ENCODE measurements at regions not wholly inside any gene's neighbourhood (a gene's known extent, or its start where the extent isn't known, plus 50 kb on each side); places are given as distances from the start of the nearest gene placed in this dataset.

DNA sequence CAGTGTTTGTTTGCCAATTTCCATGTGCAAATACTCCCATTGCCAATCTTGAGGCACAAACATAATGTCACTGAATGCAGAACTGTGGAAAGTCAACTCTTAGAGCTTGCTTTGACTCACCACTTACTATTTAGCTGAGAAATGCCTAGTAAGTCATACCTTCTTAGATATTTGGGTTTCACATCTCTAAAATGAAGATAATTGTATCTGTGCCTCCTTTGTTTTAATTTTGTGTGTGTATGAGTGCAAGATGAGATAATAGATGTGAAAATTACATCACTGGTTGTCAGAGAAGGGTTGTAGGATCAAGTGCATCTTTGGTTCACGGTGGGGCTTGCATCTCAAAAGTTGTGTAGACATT, 407.5 kb downstream of the INHBA start:
- Histone ChIP-seq H4K20me1 (ENCODE audit: insufficient read depth, low read length) (no peaks in the 10 kb centered on the region), H3K27ac (ENCODE audit: low read depth in 1 of 2, low read length in 2 of 2) (no peak overlapping the region), H2AFZ (ENCODE audit: insufficient read depth, low read depth, low read length, poor library complexity, severe bottlenecking) (no peak overlapping the region), H3K4me1 (ENCODE audit: control insufficient read depth in 1 of 2, insufficient read depth in 2 of 2, low read length in 2 of 2) (no peaks in the 10 kb centered on the region), H3K27me3 (ENCODE audit: control insufficient read depth in 2 of 2, insufficient read depth in 2 of 2, low read length in 2 of 2) (no peaks in the 10 kb centered on the region), H3K9ac (ENCODE audit: insufficient read depth, low read length, poor library complexity, severe bottlenecking) (no peak overlapping the region), H3K36me3 (replicated peaks in 1 of 2; ENCODE audit: control insufficient read depth in 1 of 2, insufficient read depth in 2 of 2, low read length in 2 of 2) (no peaks in the 10 kb centered on the region), H3K4me3 (replicated peaks in 1 of 3; ENCODE audit: low read depth in 2 of 3, low read length in 3 of 3) (no peak overlapping the region), H3K79me2 (ENCODE audit: insufficient read depth, low read length) (no peaks in the 10 kb centered on the region), H3K9me3 (replicated peaks in 1 of 2; ENCODE audit: control insufficient read depth in 1 of 2, insufficient read depth in 1 of 2, low read length in 2 of 2) (no peaks in the 10 kb centered on the region), H3K4me2 (replicated peaks; ENCODE audit: extremely low read depth, low read length, poor library complexity, severe bottlenecking) (no peak overlapping the region)
- Mint-ChIP-seq H3K4me3 (no peak overlapping the region), H3K9me3 (peaks cover 0 to 6% (median 1%) of the 10 kb centered on the region in 7 donors), H3K36me3 (no peaks in the 10 kb centered on the region), H3K27ac (no peak overlapping the region), H3K27me3 (ENCODE audit: low read depth in 3 of 3) (no peaks in the 10 kb centered on the region), H3K4me1 (no peaks in the 10 kb centered on the region)
- TF ChIP-seq CTCF (IDR thresholded peaks at IDR 0.05) = no peak
- no CpG with 5 or more reads among the region's 1 CpG for WGBS (ENCODE audit: insufficient coverage)
- DNase-seq = no peak
- intact Hi-C loops (cut with micrococcal nuclease) = no loop called here

DNA sequence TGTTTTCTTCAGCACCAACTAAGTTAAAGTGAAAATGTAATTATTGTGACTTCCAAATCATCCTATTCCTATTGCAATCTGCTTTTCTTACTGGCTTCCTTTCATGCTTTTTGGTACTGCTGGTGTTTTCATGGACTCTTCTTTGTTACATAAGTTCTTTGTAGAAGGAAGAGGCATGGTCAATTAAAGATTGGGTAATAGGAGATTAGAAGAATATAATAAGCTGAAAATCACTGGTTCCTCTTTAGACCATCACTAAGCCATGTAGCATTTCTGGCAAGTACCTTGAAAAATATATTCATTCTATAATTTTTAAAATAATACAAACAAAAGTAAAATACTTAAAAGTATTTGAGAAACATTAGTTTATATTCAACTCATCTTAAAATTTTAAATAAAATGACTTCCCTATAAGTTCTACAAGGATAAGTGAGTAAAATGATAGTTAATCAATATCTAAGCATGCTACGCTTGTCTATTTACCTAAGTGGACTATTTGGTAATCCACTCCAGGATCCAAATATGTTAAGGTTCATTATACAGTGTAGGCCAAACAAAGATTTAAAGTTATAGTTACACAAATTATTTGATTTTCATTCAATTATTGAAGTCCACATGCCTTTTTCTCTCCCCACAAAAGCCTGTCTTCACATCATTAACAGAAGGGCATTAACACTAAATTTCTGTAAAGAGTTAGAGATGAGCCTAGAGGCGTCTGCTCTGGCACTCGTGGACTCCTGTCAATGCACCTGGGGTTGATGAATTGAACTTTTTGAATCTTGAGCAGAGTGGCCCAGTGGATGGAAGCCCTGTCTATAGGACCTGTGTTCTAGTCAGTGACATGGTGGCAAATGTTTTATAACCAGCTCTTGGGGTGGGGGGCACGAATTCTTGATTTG, 408.1 kb downstream of the INHBA start:
- Histone ChIP-seq H4K20me1 (ENCODE audit: insufficient read depth, low read length) (no peaks in the 10 kb centered on the region), H3K9ac (ENCODE audit: insufficient read depth, low read length, poor library complexity, severe bottlenecking) (no peak overlapping the region), H2AFZ (ENCODE audit: insufficient read depth, low read depth, low read length, poor library complexity, severe bottlenecking) (no peak overlapping the region), H3K27me3 (ENCODE audit: control insufficient read depth in 2 of 2, insufficient read depth in 2 of 2, low read length in 2 of 2) (no peaks in the 10 kb centered on the region), H3K4me3 (replicated peaks in 1 of 3; ENCODE audit: low read depth in 2 of 3, low read length in 3 of 3) (no peak overlapping the region), H3K36me3 (replicated peaks in 1 of 2; ENCODE audit: control insufficient read depth in 1 of 2, insufficient read depth in 2 of 2, low read length in 2 of 2) (no peaks in the 10 kb centered on the region), H3K4me2 (replicated peaks; ENCODE audit: extremely low read depth, low read length, poor library complexity, severe bottlenecking) (no peak overlapping the region), H3K9me3 (replicated peaks in 1 of 2; ENCODE audit: control insufficient read depth in 1 of 2, insufficient read depth in 1 of 2, low read length in 2 of 2) (no peaks in the 10 kb centered on the region), H3K4me1 (ENCODE audit: control insufficient read depth in 1 of 2, insufficient read depth in 2 of 2, low read length in 2 of 2) (no peaks in the 10 kb centered on the region), H3K27ac (ENCODE audit: low read depth in 1 of 2, low read length in 2 of 2) (no peak overlapping the region), H3K79me2 (ENCODE audit: insufficient read depth, low read length) (no peaks in the 10 kb centered on the region)
- TF ChIP-seq CTCF (IDR thresholded peaks at IDR 0.05) = no peak
- H3K9me3 Mint-ChIP-seq = peaks cover 0 to 6% (median 1%) of the 10 kb centered on the region in 7 donors
- H3K27me3 Mint-ChIP-seq (ENCODE audit: low read depth in 3 of 3) = no peaks in the 10 kb centered on the region
- 100% methylated on average over 2 of the region's 4 CpGs for WGBS (ENCODE audit: insufficient coverage)
- H3K4me3 Mint-ChIP-seq = no peak overlapping the region
- intact Hi-C loops (cut with micrococcal nuclease) = no loop called here
- H3K4me1 Mint-ChIP-seq = no peaks in the 10 kb centered on the region
- no peaks in the 10 kb centered on the region for H3K36me3 Mint-ChIP-seq
- no peak for DNase-seq
- H3K27ac Mint-ChIP-seq = no peak overlapping the region

Measured in CD14-positive monocyte (primary cell).